Inferior parietal cortex (tissue), 1 donor: ENCODE measurements at regions not wholly inside any gene's neighbourhood (a gene's known extent, or its start where the extent isn't known, plus 50 kb on each side); places are given as distances from the start of the nearest gene placed in this dataset.

Source experiments
- DNase-seq: peaks from one replicate; pipeline ENCODE4 v3.0.0-alpha.2; 2016; ENCODE audit errors: extremely low spot score

- no peak for DNase-seq
Observed at GRCh38 chr2:196530910-196531309, 108.6 kb upstream of the CCDC150 start.

- DNase-seq, result no peak
Observed at GRCh38 chr2:196533772-196534397, 105.6 kb upstream of the CCDC150 start.

DNA sequence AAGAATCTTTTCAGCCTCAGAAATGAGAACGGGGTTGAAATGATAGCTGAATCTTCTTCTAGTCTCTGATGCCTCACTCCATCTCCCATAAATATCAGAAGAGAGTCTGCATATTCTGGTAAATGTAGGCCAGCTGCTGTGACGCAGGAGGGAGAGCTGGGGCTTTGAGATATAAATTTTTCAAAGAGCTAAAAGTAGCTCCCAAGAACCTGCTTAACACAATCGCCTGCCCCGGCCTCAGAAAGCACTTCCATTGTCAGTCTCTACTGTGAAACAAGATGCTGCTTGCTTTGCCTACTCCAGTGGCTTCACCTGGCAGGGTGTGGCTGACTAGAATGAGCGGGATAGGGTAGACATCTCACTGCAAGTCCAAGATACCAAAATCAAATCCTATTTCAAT, 105.0 kb upstream of the CCDC150 start:
- peak; percentile 53 for DNase-seq

GRCh38 chr2:196535061-196535460, 104.5 kb upstream of the CCDC150 start:
- peak; percentile 51 for DNase-seq

GRCh38 chr2:196535742-196536141, 103.8 kb upstream of the CCDC150 start:
- DNase-seq, result no peak

DNA sequence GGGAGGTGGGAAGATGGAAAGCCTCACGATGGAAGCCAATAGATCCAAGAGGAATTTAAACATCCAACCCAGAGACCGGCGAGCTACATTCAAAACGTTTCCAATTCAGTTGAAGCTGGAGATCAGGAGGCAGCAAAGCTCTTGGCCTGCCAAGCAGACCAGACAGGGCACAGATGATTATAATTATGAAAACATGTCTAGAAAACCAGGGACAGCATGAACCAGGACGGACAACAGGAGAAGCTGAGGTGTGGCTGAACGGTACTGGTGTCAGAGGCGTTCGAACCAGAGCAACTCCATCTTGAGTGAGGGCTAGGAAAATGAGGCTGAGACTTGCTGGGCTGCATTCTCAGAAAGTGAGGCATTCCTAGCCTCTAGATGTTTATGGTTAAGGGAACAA, 102.2 kb upstream of the CCDC150 start:
- no peak for DNase-seq

DNA sequence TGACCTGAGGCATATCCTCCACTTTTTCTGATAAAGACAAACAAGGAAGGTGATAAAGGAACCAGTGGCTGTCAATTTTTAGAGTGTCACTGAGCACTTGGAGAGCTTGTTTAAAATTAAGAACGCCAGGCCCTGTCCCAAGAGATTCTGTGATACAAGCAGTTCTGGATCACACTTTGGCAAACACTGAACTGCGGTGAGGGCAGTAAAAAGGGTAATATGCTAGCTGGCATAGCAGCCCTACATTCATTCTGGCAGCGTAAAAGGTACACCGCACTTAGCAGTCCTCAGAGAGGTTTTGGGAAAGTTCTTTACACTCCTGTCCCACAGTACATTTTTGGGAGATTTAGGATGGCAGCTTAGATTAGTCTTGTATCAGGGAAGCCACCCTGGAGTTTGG, 101.3 kb upstream of the CCDC150 start:
- no peak for DNase-seq

GRCh38 chr2:196538646-196539045, 100.9 kb upstream of the CCDC150 start:
- DNase-seq, result no peak

DNA sequence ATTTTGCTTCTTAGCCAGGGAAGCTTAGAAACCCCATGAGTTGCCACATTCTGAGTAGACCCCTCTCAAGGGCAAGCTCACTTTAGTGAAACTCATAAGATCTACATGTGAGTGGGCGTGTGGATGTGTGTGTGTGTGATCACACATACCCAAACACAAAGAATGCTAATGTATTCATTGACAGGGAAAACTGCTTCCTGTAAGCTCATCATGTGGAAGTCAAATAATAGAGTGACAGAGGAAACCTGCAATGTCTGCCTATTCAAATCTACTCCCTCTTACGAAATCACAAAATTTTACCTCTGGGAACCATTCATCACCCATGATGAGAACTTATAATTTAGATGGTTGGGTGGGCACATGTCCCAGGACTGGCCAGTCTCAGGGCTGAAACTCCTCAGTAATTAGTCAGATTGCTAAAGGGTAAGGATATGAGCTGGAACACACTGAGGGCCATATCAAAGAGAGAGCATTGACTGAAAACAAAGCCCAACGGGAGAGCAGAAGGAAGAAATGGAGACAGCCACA, 94.5 kb upstream of the CCDC150 start:
- DNase-seq, result no peak

GRCh38 chr2:196546151-196546919, 93.2 kb upstream of the CCDC150 start:
- DNase-seq, result no peak

GRCh38 chr2:196549052-196549451, 90.5 kb upstream of the CCDC150 start:
- no peak for DNase-seq

GRCh38 chr2:196551014-196551413, 88.5 kb upstream of the CCDC150 start:
- no peak for DNase-seq

- DNase-seq, result no peak
Observed at GRCh38 chr2:196555161-196555560, 84.4 kb upstream of the CCDC150 start.

- DNase-seq, result no peak
Observed at GRCh38 chr2:196555726-196556125, 83.8 kb upstream of the CCDC150 start.

DNA sequence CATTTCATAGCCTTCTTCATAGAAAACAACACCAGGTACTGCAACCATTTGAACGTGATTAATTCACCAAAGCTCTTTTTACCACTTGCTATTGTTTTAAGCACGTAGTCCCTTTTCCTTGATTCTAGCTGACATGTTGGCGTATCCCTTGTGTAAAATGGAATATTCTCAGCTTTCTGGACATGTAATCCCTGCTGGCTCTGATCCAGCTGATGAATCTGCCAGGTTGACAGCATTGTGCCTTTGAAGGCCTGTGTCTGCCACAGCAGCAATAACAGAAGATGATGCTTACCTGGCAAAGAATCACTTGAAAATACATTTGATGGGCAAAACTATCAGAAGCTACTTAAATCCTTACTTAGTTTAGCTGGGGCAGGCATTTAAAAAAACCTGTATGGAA, 81.0 kb upstream of the CCDC150 start:
- DNase-seq, result no peak

DNA sequence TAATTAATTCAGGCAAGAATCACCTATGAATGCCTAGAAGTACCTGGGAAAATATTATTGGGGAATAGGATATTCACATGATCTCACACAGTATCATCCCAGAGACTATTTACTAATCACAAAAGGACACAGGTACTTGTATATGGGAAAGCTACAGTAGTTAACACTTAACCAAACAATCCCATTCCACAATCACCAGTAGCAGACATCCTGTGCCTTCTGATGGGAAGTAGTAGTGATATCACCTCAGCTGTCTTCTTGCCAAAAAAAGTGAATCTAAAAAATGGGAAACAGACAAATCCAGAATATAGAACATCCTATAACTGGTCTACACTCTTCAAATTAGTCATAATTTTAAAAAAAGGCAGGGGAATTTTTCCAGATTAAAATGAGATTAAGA, 75.6 kb upstream of the CCDC150 start:
- no peak for DNase-seq

DNA sequence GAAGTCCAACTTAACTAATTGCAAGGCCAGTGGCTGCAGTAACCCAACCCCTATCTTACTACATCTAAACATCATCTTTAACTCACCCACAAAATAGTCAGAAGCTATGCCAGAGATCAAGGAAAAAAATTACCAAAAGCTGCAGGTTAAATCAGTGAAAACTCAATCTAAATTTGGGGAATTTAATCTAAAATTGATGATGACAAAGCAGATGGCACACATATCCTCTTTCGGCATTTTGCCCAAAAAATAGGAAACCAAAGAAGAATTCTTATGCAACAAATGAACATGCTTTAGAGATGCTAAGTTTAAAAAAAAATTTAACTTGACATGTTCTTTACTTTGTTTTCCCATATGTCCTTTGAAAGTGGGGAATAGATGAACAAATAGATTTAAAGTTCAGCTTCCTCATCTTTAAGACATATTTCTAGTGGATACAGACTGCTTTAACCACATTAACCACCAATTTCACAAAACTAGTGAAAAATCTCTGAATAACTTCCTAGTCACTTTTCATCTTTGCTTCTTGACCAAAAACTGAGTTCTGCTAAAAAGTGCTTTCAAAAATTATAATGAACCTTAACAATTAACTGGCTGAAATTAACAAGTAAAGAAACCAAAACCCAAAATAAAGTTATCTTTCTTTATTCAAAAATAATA, 74.3 kb upstream of the CCDC150 start:
- no peak for DNase-seq

- no peak for DNase-seq
Observed at GRCh38 chr2:196565982-196566381, 73.5 kb upstream of the CCDC150 start.

GRCh38 chr2:196566961-196567666, 72.4 kb upstream of the CCDC150 start:
- no peak for DNase-seq

- DNase-seq, result no peak
Observed at GRCh38 chr2:196568506-196568905, 71.0 kb upstream of the CCDC150 start.

DNA sequence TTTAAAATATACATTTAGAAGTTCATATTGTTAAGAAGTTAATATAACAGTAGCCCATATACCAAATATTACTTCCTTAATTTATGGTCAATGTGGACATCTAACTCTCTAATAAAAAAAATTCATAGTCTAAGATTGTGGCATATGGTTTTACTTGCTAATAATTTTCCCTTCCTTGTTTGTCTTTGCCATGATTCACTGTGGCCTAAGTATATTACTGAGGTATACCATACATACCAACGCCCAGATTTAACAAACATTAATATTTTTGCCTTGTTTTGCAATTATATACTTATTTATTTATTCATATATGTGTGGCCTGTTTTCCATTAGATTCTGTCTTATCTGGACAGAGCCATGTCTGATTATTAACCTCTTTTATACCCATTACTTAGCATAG, 54.6 kb upstream of the CCDC150 start:
- no peak for DNase-seq

DNA sequence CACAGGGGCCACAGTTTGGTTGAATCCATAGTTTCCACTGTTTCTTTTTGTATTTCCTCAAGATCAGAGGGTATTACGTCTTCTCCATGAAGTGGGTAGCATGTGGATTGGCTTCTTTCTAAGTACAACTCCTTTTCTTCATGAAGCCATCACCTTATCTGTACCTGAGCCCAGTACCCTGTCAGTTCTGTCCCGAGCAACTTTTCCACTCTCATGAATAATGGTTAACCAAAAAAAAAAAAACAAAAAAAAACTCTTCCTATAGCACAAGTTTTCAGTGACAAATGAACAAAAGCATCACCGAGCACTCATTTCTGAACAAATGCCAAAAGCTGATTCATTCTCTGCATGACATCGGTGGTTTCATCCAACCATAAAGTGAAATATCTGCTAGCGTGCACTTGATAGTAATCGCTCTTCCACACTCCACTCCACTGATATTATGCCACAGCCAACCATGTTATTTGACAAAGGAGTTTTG, 53.0 kb upstream of the CCDC150 start:
- DNase-seq, result peak; percentile 85
